ENCODE measurements at regions not wholly inside any gene's neighbourhood (a gene's known extent, or its start where the extent isn't known, plus 50 kb on each side); places are given as distances from the start of the nearest gene placed in this dataset. TPM values are rescaled to one million over a fixed set of nuclear protein-coding genes. Genes with fewer than 3 reads are reported as not detected.
"Not testable (repeated sequence)": the region's sequence is repeated elsewhere in the genome, so short reads cannot be mapped to it uniquely, and the experiment has no call there.

DNA sequence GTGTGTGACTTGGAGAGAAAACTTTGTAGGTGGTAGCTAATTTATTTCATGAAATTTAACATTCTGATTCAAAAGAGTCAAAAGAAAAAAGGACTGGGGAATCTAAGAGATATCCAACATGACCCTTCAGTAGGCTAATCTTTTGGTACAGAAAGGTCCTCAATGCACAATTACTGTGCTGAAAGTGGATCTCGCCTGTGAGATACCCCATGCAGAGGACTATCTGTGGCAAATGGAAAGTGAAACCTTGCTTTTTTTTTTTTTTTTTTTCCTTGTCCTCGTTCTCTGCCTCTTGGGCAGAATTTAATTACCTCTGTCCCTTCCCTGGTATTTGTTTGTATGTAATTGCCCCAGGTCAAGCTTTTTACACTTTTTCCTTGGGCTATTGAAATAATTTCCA, 93.2 kb upstream of the POTEB2 start:
- not testable (repeated sequence) for H3K4me2 ChIP-seq (ENCODE audit: low read length); H3K27ac ChIP-seq (ENCODE audit: low read depth, low read length); H3K4me1 ChIP-seq (ENCODE audit: control insufficient read depth, low read depth, low read length); H2BK5ac ChIP-seq (ENCODE audit: low read length); H2AK5ac ChIP-seq (ENCODE audit: low read length); H3K18ac ChIP-seq (ENCODE audit: low read length); H3K4me3 ChIP-seq (ENCODE audit: low read length); DNase-seq; H3K9ac ChIP-seq (ENCODE audit: low read length); H3K36me3 ChIP-seq (ENCODE audit: control insufficient read depth, insufficient read depth, low read length); H3K79me2 ChIP-seq (ENCODE audit: control insufficient read depth, insufficient read depth, low read length); H3K79me1 ChIP-seq (ENCODE audit: low read length); H3K4ac ChIP-seq (ENCODE audit: low read depth, low read length); H3K56ac ChIP-seq (ENCODE audit: low read length); H2BK120ac ChIP-seq (ENCODE audit: low read depth, low read length); H4K8ac ChIP-seq (ENCODE audit: low read depth, low read length); H3K23ac ChIP-seq (ENCODE audit: low read length); H3K27me3 ChIP-seq (ENCODE audit: insufficient read depth, low read length, poor library complexity); H2BK15ac ChIP-seq (replicated peaks; ENCODE audit: low read depth); H4K5ac ChIP-seq (ENCODE audit: low read length)
- WGBS (ENCODE audit: extremely low coverage, insufficient coverage, low lambda C conversion rate), result no CpG with 5 or more reads among the region's 2 CpGs

DNA sequence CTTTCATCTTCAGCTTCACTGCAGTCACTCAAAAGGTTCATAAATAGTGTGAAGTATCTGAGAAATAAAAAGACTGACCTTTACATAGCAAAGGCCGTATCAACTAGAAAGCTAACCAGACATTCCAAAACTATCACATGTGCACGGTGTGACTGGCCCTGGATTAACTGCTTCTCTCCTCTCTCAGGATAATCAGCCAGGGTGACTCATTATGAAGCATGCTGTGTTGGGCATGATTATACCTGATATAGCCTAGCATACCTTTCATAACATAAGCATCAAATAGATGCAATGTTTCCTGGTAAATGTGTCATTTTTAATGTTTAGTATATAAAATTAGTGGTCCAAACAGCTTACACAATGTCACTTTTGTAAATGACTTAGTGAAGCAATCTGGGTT, 63.2 kb upstream of the POTEB2 start:
- H2BK5ac ChIP-seq (ENCODE audit: low read length); H3K9ac ChIP-seq (ENCODE audit: low read length); H3K23ac ChIP-seq (ENCODE audit: low read length); H4K5ac ChIP-seq (ENCODE audit: low read length); H3K18ac ChIP-seq (ENCODE audit: low read length); H3K79me2 ChIP-seq (ENCODE audit: control insufficient read depth, insufficient read depth, low read length); H3K79me1 ChIP-seq (ENCODE audit: low read length); H3K36me3 ChIP-seq (ENCODE audit: control insufficient read depth, insufficient read depth, low read length); H2BK120ac ChIP-seq (ENCODE audit: low read depth, low read length); H3K27ac ChIP-seq (ENCODE audit: low read depth, low read length); H3K4me1 ChIP-seq (ENCODE audit: control insufficient read depth, low read depth, low read length); DNase-seq; H3K4ac ChIP-seq (ENCODE audit: low read depth, low read length); H3K4me2 ChIP-seq (ENCODE audit: low read length); H3K27me3 ChIP-seq (ENCODE audit: insufficient read depth, low read length, poor library complexity); H2BK15ac ChIP-seq (replicated peaks; ENCODE audit: low read depth); H2AK5ac ChIP-seq (ENCODE audit: low read length); H4K8ac ChIP-seq (ENCODE audit: low read depth, low read length); H3K4me3 ChIP-seq (ENCODE audit: low read length); H3K56ac ChIP-seq (ENCODE audit: low read length): not testable (repeated sequence)
- no CpG with 5 or more reads among the region's 2 CpGs for WGBS (ENCODE audit: extremely low coverage, insufficient coverage, low lambda C conversion rate)

Small RNAs in the stretch of these regions (small RNA-seq; reads per million reads assigned to genes)
- gene IGHD1OR15-1B (ENCODE audit: insufficient read depth), result not detected
- not detected for gene IGHD2OR15-2B (ENCODE audit: insufficient read depth)
- not detected for gene IGHD3OR15-3B (ENCODE audit: insufficient read depth)
- gene IGHD4OR15-4B (ENCODE audit: insufficient read depth), result not detected
- not detected for gene IGHD5OR15-5B (ENCODE audit: insufficient read depth)
- gene MIR5701-1 (ENCODE audit: insufficient read depth), result not detected
- gene RN7SL400P (ENCODE audit: insufficient read depth), result not detected
